Right lobe of liver (tissue), 4 donors: ENCODE measurements at regions not wholly inside any gene's neighbourhood (a gene's known extent, or its start where the extent isn't known, plus 50 kb on each side); places are given as distances from the start of the nearest gene placed in this dataset.

Experiments used
- CTCF ChIP-seq, 4 donors: fragments of 200-600 bp in 3 of 4; fragments of 450-650 bp in 1 of 4; IDR thresholded peaks; one replicate each; pipeline versions ENCODE4 v1.5.1 to v1.8.0; 2016 to 2022; ENCODE audit warnings: antibody characterized with exemption in 4 of 4, mild to moderate bottlenecking in 2 of 4
- POLR2A ChIP-seq: fragments of 450-650 bp; IDR thresholded peaks from one replicate; pipeline ENCODE4 v1.6.1; 2017; ENCODE audit warnings: antibody characterized with exemption, mild to moderate bottlenecking
- donor health status: DM: no; HTN: no; CAD: no.
- donor health status: DM: no; HTN: no; CAD: no.
- donor health status: DM: no; HTN: yes; CAD: no.

- no peak for TF ChIP-seq CTCF (IDR thresholded peaks at IDR 0.05)
- TF ChIP-seq POLR2A: no peak
These were observed 387.5 kb upstream of the RAG2 start for GRCh38 chr11:36985562-36985961.
